SK-N-SH treated with all-trans-retinoic acid at 6 μM for 48 hours (cell line): ENCODE measurements at regions not wholly inside any gene's neighbourhood (a gene's known extent, or its start where the extent isn't known, plus 50 kb on each side); places are given as distances from the start of the nearest gene placed in this dataset.
"Not testable (repeated sequence)": the region's sequence is repeated elsewhere in the genome, so short reads cannot be mapped to it uniquely, and the experiment has no call there.

Source experiments
- ATAC-seq: fragments of 200-7000 bp; cut with Tn5 transposase; 3 replicates; pipeline ENCODE4 v1.9.1; 2020; ENCODE audit warnings: mild to moderate bottlenecking, moderate library complexity
- ARNTL ChIP-seq: fragments of 450-650 bp; formaldehyde crosslinking; IDR thresholded peaks from 2 replicates; pipeline ENCODE4 v1.5.0; 2020; ENCODE audit warnings: low read depth, mild to moderate bottlenecking, moderate library complexity, borderline replicate concordance
- BACH2 ChIP-seq: fragments of 250-450 bp; sonication (Bioruptor Pico); IDR thresholded peaks from 2 replicates; pipeline ENCODE4 v1.9.0; 2021; ENCODE audit warnings: mild to moderate bottlenecking, borderline replicate concordance
- CSDC2 ChIP-seq: fragments of 250-450 bp; sonication (Bioruptor Pico); IDR thresholded peaks from 2 replicates; pipeline ENCODE4 v1.5.0; 2020; ENCODE audit warnings: mild to moderate bottlenecking, moderate library complexity
- ESRRG ChIP-seq: fragments of 250-450 bp; sonication (Bioruptor Pico); IDR thresholded peaks from 2 replicates; pipeline ENCODE4 v1.6.1; 2021; ENCODE audit warnings: mild to moderate bottlenecking
- GLIS3 ChIP-seq: fragments of 250-450 bp; sonication (Bioruptor Pico); IDR thresholded peaks from 2 replicates; pipeline ENCODE4 v1.5.0; 2020; ENCODE audit warnings: mild to moderate bottlenecking, moderate library complexity
- ISL1 ChIP-seq: fragments of 250-450 bp; sonication (Bioruptor Pico); IDR thresholded peaks from 2 replicates; pipeline ENCODE4 v2.1.2; 2022; ENCODE audit warnings: mild to moderate bottlenecking, moderate library complexity
- OSR1 ChIP-seq: fragments of 250-450 bp; sonication (Bioruptor Pico); IDR thresholded peaks from 2 replicates; pipeline ENCODE4 v1.8.0; 2022; ENCODE audit warnings: moderate library complexity, mild to moderate bottlenecking, inconsistent platforms
- PPARA ChIP-seq: fragments of 250-450 bp; sonication (Bioruptor Pico); IDR thresholded peaks from 2 replicates; pipeline ENCODE4 v1.5.0; 2020; ENCODE audit warnings: mild to moderate bottlenecking, borderline replicate concordance
- RARB ChIP-seq: fragments of 250-450 bp; sonication (Bioruptor Pico); IDR thresholded peaks from 2 replicates; pipeline ENCODE4 v1.8.0; 2021; ENCODE audit warnings: mild to moderate bottlenecking, moderate library complexity
- SNAI2 ChIP-seq: fragments of 250-450 bp; sonication (Bioruptor Pico); IDR thresholded peaks from 2 replicates; pipeline ENCODE4 v1.5.0; 2020; ENCODE audit warnings: mild to moderate bottlenecking, moderate library complexity
- TCF4 ChIP-seq: fragments of 250-450 bp; sonication (Bioruptor Pico); IDR thresholded peaks from 2 replicates; pipeline ENCODE4 v1.8.0; 2021; ENCODE audit warnings: mild to moderate bottlenecking, moderate library complexity, borderline replicate concordance
- TOX ChIP-seq: fragments of 250-450 bp; sonication (Bioruptor Pico); IDR thresholded peaks from 2 replicates; pipeline ENCODE4 v1.8.0; 2021; ENCODE audit warnings: mild to moderate bottlenecking, moderate library complexity, borderline replicate concordance
- ZC3H10 ChIP-seq: fragments of 250-450 bp; sonication (Bioruptor Pico); IDR thresholded peaks from 2 replicates; pipeline ENCODE4 v1.5.1; 2021; ENCODE audit warnings: mild to moderate bottlenecking, moderate library complexity
- ZFP3 ChIP-seq: fragments of 250-450 bp; sonication (Bioruptor Pico); IDR thresholded peaks from 2 replicates; pipeline ENCODE4 v1.5.0; 2020; ENCODE audit warnings: mild to moderate bottlenecking, moderate library complexity
- ZFP30 ChIP-seq: fragments of 450-650 bp; formaldehyde crosslinking; IDR thresholded peaks from 2 replicates; pipeline ENCODE4 v1.5.0; 2022; ENCODE audit warnings: mild to moderate bottlenecking, moderate library complexity
- ZNF565 ChIP-seq: fragments of 450-650 bp; formaldehyde crosslinking; conservative IDR thresholded peaks from 2 replicates; pipeline ENCODE4 v1.5.0; 2020; ENCODE audit warnings: low read depth, mild to moderate bottlenecking, moderate library complexity
- ZNF70 ChIP-seq: fragments of 450-650 bp; formaldehyde crosslinking; IDR thresholded peaks from 2 replicates; pipeline ENCODE4 v1.5.0; 2020; ENCODE audit warnings: mild to moderate bottlenecking, moderate library complexity
- TF ChIP-seq, protein P1 (sequence below): fragments of 250-450 bp; sonication (Bioruptor Pico); IDR thresholded peaks from 2 replicates; pipeline ENCODE4 v1.8.0; 2021; ENCODE audit warnings: low read depth, mild to moderate bottlenecking, moderate library complexity, borderline replicate concordance
- TF ChIP-seq, protein P2 (sequence below): fragments of 250-450 bp; sonication (Bioruptor Pico); IDR thresholded peaks from 2 replicates; pipeline ENCODE4 v1.5.1; 2021; ENCODE audit warnings: mild to moderate bottlenecking, moderate library complexity
- TF ChIP-seq, protein P3 (sequence below): fragments of 250-450 bp; sonication (Bioruptor Pico); IDR thresholded peaks from 2 replicates; pipeline ENCODE4 v1.8.0; 2020; ENCODE audit warnings: mild to moderate bottlenecking, moderate library complexity, borderline replicate concordance
- TF ChIP-seq, protein P4 (sequence below): fragments of 250-450 bp; sonication (Bioruptor Pico); IDR thresholded peaks from 2 replicates; pipeline ENCODE4 v1.5.1; 2020; ENCODE audit warnings: low read depth, mild to moderate bottlenecking, moderate library complexity

DNA sequence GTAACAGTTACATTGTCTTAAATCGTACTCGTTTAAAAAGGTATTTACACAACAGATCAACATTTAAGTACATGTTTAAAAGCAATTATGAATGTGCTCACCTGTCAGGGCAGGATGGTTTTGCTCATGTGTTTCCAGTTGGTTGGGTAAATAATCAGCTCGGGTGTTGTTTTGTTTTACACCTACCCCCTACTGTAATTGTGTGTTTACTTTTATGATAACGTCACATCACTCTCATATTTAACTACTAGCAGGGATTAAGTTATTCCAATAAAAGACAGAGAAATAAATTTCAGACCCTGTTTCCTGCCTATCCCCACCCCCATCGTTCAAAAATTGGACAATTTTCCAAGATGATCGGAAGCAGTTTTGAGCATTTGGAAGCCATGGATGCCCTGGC lies 390.2 kb downstream of the SEC14L1 start:
- no peak for TF ChIP-seq CSDC2 (CRISPR knock-in tag)
- TF ChIP-seq RARB (CRISPR knock-in tag): no peak
- no peak for TF ChIP-seq GLIS3 (CRISPR knock-in tag)
- TF ChIP-seq, protein P1, sequence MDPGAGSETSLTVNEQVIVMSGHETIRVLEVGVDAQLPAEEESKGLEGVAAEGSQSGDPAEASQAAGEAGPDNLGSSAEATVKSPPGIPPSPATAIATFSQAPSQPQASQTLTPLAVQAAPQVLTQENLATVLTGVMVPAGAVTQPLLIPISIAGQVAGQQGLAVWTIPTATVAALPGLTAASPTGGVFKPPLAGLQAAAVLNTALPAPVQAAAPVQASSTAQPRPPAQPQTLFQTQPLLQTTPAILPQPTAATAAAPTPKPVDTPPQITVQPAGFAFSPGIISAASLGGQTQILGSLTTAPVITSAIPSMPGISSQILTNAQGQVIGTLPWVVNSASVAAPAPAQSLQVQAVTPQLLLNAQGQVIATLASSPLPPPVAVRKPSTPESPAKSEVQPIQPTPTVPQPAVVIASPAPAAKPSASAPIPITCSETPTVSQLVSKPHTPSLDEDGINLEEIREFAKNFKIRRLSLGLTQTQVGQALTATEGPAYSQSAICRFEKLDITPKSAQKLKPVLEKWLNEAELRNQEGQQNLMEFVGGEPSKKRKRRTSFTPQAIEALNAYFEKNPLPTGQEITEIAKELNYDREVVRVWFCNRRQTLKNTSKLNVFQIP (CRISPR knock-in tag): no peak
- TF ChIP-seq, protein P2, sequence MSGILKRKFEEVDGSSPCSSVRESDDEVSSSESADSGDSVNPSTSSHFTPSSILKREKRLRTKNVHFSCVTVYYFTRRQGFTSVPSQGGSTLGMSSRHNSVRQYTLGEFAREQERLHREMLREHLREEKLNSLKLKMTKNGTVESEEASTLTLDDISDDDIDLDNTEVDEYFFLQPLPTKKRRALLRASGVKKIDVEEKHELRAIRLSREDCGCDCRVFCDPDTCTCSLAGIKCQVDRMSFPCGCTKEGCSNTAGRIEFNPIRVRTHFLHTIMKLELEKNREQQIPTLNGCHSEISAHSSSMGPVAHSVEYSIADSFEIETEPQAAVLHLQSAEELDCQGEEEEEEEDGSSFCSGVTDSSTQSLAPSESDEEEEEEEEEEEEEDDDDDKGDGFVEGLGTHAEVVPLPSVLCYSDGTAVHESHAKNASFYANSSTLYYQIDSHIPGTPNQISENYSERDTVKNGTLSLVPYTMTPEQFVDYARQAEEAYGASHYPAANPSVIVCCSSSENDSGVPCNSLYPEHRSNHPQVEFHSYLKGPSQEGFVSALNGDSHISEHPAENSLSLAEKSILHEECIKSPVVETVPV: no peak
- no peak for TF ChIP-seq ESRRG (CRISPR knock-in tag)
- TF ChIP-seq, protein P3, sequence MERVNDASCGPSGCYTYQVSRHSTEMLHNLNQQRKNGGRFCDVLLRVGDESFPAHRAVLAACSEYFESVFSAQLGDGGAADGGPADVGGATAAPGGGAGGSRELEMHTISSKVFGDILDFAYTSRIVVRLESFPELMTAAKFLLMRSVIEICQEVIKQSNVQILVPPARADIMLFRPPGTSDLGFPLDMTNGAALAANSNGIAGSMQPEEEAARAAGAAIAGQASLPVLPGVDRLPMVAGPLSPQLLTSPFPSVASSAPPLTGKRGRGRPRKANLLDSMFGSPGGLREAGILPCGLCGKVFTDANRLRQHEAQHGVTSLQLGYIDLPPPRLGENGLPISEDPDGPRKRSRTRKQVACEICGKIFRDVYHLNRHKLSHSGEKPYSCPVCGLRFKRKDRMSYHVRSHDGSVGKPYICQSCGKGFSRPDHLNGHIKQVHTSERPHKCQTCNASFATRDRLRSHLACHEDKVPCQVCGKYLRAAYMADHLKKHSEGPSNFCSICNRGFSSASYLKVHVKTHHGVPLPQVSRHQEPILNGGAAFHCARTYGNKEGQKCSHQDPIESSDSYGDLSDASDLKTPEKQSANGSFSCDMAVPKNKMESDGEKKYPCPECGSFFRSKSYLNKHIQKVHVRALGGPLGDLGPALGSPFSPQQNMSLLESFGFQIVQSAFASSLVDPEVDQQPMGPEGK (CRISPR knock-in tag): no peak
- TF ChIP-seq ZFP30 (CRISPR knock-in tag): no peak
- no peak for TF ChIP-seq ISL1
- TF ChIP-seq BACH2 (CRISPR knock-in tag): no peak
- TF ChIP-seq OSR1 (CRISPR knock-in tag): no peak
- no peak for TF ChIP-seq TCF4 (CRISPR knock-in tag)
- TF ChIP-seq ARNTL: no peak
- no peak for TF ChIP-seq TOX (CRISPR knock-in tag)
- TF ChIP-seq ZNF565 (CRISPR knock-in tag): no peak
- TF ChIP-seq ZC3H10: no peak
- no peak for TF ChIP-seq PPARA (CRISPR knock-in tag)
- TF ChIP-seq ZNF70 (CRISPR knock-in tag): no peak
- TF ChIP-seq ZFP3 (CRISPR knock-in tag): no peak
- TF ChIP-seq, all 23 proteins: peak for 0
- no peak for ATAC-seq

DNA sequence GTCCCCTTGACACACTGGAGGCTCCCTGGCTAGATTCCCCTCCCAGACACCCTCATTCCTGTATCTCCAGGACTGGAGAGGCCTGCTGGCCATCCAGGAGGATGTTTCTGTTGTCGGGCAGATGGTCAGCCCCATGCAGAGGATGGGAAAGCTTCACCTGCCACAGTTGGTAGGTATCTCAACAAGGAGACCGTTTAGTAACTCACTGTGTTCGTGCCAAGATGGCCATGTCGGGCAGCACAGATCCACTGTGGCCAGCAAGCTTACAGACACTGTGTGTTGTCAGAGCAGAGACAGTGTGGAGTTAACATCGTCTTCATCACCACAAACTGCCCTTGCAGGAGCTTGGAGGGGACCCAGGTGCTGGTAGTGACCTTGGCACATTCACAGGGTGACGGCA lies 390.9 kb downstream of the SEC14L1 start:
- no peak for ATAC-seq
- TF ChIP-seq ZNF70 (CRISPR knock-in tag): no peak
- TF ChIP-seq BACH2 (CRISPR knock-in tag): no peak
- no peak for TF ChIP-seq OSR1 (CRISPR knock-in tag)
- no peak for TF ChIP-seq ZC3H10
- TF ChIP-seq, protein P2: no peak
- TF ChIP-seq ISL1: no peak
- TF ChIP-seq, protein P3 (CRISPR knock-in tag): no peak
- no peak for TF ChIP-seq GLIS3 (CRISPR knock-in tag)
- no peak for TF ChIP-seq ESRRG (CRISPR knock-in tag)
- no peak for TF ChIP-seq TCF4 (CRISPR knock-in tag)
- TF ChIP-seq, all 23 proteins: peak for 0

DNA sequence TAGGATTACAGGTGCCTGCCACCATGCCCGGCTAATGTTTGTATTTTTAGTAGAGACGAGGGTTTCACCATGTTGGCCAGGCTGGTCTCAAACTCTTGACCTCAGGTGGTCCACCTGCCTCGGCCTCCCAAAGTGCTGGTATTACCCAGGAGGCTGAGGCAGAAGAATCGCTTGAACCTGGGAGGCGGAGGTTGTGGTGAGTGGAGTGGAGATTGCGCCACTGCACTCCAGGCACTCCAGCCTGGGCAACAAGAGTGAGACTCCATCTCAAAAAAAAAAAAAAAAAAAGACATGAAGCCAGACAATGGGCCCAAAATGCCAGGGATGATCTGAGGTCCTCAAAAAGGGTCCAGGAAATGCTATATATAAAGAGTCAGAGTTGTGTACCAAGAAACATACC lies 392.9 kb downstream of the SEC14L1 start:
- ATAC-seq: not testable (repeated sequence)

DNA sequence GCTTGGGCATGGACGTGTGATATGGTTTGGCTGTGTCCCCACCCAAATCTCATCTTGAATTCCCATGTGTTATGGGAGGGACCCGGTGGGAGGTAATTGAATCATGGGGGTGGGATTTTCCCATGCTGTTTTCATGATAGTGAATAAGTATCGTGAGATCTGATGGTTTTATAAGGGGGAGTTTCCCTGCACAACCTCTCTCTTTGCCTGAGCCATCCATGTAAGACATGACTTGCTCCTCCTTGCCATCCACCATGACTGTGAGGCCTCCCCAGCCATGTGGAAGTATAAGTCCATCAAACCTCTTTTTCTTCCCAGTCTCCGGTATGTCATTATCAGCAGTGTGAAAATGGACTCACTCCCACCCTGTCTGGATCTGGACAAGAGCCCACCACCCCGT lies 393.4 kb downstream of the SEC14L1 start:
- no peak for ATAC-seq
- TF ChIP-seq ZNF565 (CRISPR knock-in tag) (no peak), TCF4 (CRISPR knock-in tag) (no peak), ZFP3 (CRISPR knock-in tag) (no peak), BACH2 (CRISPR knock-in tag) (no peak), RARB (CRISPR knock-in tag) (no peak), ESRRG (CRISPR knock-in tag) (no peak), TOX (CRISPR knock-in tag) (no peak), CSDC2 (CRISPR knock-in tag) (no peak), ZNF70 (CRISPR knock-in tag) (no peak), ZC3H10 (no peak), SNAI2 (no peak), OSR1 (CRISPR knock-in tag) (no peak), GLIS3 (CRISPR knock-in tag) (no peak), ISL1 (no peak), PPARA (CRISPR knock-in tag) (no peak), ZFP30 (CRISPR knock-in tag) (no peak), ARNTL (no peak)
- TF ChIP-seq, protein P2: no peak
- TF ChIP-seq, protein P4, sequence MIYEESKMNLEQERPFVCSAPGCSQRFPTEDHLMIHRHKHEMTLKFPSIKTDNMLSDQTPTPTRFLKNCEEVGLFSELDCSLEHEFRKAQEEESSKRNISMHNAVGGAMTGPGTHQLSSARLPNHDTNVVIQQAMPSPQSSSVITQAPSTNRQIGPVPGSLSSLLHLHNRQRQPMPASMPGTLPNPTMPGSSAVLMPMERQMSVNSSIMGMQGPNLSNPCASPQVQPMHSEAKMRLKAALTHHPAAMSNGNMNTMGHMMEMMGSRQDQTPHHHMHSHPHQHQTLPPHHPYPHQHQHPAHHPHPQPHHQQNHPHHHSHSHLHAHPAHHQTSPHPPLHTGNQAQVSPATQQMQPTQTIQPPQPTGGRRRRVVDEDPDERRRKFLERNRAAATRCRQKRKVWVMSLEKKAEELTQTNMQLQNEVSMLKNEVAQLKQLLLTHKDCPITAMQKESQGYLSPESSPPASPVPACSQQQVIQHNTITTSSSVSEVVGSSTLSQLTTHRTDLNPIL (CRISPR knock-in tag): no peak
